HT1080 (cell line): ENCODE measurements at regions not wholly inside any gene's neighbourhood (a gene's known extent, or its start where the extent isn't known, plus 50 kb on each side); places are given as distances from the start of the nearest gene placed in this dataset.
"Not testable (repeated sequence)": the region's sequence is repeated elsewhere in the genome, so short reads cannot be mapped to it uniquely, and the experiment has no call there.

Source experiments
- DNase-seq: peaks from one replicate; pipeline ENCODE4 v3.0.0-alpha.2; 2015; ENCODE audit warnings: low read depth

DNA sequence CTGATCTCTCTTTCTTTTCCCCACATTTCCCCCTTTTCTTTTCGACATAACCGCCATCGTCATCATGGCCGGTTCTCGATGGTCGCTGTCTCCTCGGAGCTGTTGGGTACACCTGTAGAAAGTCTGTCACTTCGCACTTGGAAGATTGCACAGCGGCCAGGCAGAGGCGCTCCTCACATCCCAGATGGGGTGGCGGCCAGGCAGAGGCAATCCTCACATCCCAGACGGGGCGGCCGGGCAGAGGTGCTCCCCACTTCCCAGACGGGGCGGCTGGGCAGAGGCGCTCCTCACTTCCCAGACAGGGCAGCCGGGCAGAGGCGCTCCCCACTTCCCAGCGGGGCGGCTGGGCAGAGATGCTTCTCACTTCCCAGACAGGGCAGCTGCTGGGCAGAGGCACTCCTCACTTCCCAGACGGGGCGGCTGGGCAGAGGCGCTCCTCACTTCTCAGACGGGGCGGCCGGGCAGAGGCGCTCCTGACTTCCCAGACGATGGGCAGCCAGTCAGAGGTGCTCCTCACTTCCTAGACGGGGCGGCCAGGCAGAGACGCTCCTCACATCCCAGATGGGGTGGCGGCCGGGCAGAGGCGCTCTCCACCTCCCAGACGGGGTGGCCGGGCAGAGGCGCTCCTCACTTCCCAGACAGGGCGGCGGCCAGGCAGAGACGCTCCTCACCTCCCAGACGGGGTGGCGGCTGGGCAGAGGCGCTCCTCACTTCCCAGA is 110.7 kb downstream of the C5orf15 start:
- not testable (repeated sequence) for DNase-seq

DNA sequence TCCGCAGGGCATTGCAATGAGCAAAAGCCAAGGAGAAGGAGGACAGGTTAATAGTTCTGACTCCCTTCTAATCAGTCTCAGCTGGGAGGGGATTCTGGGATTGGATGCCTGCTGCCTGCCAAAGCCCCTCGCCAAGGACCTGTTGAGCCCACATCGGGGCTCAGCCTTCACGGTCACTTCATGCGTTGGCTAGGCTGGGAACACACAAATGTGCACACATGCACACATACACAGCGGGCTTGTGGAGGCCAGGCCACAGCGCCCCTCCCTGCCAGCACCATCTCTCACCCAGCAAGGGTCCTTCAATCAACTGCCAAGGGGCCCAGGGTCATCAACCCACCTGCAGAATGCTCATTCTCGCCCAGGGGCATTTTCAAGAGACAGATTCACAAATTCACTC is 113.9 kb downstream of the C5orf15 start:
- DNase-seq, result no peak

DNA sequence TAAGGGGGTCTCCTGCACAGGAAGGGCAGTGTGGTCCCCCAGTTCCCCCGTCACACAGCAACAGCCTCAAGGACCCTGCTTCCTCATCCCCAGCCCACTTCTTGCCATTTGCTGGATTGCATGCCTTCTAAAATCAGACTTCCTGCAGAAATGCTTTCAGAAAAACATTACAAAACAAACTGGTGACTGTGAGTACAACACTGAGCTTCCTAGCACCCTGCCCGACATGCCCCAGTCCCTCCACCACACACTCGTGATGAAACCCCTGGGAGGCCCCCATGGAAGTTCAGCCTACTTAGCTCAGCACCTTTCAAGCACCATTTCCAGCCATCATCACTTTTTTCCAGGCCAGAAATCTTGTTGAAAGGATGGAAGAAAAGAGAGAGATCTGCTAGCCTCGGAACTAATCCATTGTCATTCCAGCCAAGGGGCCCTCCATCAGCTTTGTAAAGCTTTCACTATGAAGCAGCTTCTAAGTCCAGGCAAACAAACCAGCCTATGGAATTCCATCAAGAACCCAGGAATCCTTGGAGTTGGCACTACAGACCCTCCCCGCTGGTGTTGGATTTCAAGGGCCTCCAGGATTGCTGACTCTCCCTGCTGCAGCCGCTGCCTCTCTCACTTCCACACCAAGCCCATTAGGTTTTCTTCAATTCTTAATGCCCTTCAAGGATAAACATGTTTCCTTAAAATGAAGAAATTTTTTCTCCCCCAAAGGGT is 114.6 kb downstream of the C5orf15 start:
- DNase-seq, result no peak

DNA sequence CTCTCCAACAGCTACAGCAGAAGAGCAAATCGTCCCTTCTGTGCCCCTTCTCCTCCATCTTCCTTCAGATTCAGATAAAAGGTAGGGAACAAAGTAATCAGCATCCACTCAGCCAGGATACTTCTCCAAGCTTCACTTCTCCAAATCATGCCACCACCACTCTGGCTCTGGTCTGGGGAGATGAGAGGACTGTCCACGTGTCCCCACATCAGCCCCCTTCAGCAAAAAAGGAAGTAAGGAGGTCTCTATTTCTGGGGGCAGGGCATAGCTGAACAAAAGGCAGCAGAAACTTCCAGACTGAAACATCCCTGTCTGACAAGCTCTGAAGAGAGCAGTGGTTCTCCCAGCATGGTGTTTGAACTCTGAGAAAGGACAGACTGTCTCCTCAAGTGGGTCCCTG is 116.9 kb downstream of the C5orf15 start:
- no peak for DNase-seq

DNA sequence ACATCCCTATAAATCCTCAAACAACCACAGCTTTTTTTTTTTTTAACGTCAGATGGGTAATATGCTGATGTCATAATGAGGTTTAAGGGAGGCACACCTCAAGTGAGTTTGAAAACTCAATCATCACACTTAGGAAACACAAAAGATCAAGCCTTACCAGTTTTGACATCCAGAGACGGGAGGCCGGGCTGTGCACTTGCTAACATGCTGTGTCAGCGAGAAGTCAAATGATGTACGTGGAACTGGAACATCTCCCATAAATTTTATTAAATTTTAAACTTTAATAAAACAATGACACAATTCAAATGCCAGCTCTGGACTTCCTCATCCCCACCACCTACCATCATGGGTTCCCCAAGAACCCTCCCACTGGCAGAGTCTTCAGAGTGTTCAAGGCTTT is 117.6 kb downstream of the C5orf15 start:
- no peak for DNase-seq

DNA sequence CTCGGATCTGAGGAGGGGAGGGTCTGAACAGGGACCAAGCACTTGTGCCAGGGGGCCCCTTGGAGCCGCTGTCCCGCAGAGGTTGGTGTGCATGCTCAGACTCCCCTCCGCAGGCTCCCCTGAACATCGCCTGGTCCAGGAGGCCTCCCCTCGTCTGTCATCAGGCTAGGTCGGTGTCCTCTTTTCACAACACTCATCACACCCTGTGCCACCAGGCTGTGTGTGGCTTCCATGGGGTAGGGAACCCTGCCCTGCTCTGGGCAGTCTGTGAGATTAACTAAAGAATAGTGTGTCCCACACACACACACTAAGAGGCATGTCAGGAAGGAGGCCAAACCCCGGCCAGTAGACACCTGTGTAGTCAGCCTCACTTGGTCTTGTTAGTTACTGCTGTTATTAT is 119.3 kb downstream of the C5orf15 start:
- no peak for DNase-seq

DNA sequence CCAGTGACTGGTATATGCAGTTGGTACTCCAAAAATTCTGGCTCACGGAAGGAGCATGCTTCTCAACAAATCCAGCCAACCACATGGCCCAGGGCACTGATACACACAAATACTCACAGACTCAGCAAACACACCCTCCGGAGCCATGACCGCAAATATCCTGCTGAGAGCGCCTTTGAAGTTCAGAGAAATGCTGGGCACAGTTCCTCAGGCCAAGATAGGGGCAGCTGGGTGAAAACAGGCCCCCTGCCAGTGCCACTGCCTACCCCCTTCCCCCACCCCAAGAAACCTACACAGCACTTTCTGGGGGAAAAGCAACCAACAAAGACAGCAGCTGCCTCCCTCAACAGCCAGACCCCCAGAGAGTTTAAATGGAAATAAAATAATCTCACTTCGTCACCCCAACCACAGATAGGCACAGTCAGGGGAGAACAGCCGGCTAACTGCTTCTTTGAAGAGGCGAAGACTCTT is 120.0 kb downstream of the C5orf15 start:
- DNase-seq, result peak; percentile 58

DNA sequence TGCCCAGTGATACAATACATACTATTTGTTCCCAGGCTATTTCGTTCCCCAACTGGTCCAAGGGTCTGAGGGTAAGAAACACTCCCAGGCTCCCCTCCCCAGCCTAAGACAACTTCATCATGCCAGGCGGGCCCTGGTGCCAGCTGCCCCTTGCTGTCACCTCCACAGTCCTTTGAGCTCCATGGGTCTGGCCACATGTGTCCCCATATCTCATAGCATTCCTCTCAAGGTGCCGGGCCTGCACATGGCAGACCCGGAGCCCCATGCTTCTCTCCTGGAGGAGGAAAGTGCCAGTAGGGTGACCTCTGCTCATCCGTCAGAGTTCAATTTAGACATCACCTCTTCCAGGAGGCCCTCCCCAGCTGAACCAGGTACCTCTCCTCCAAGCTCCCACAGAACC is 120.5 kb downstream of the C5orf15 start:
- no peak for DNase-seq

DNA sequence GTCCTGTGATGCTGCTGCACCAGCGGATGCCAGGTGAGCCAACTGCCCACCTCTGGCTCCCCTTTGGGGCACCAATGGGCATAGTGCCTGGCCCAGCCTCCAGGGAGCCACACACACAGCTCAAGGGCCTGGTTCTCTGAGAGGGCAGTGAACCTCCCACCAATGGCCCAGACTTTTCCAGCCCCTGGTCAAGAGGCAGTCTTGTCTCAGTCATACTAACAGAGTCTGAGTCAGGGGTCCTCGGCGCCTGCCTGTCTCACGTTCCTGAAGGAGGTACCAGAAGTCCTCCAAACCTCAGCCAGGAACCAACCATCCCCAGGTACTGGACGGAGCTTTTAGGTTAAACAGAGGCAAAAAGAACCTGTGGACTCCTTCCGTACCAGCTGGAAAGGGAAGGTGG is 121.1 kb downstream of the C5orf15 start:
- no peak for DNase-seq

DNA sequence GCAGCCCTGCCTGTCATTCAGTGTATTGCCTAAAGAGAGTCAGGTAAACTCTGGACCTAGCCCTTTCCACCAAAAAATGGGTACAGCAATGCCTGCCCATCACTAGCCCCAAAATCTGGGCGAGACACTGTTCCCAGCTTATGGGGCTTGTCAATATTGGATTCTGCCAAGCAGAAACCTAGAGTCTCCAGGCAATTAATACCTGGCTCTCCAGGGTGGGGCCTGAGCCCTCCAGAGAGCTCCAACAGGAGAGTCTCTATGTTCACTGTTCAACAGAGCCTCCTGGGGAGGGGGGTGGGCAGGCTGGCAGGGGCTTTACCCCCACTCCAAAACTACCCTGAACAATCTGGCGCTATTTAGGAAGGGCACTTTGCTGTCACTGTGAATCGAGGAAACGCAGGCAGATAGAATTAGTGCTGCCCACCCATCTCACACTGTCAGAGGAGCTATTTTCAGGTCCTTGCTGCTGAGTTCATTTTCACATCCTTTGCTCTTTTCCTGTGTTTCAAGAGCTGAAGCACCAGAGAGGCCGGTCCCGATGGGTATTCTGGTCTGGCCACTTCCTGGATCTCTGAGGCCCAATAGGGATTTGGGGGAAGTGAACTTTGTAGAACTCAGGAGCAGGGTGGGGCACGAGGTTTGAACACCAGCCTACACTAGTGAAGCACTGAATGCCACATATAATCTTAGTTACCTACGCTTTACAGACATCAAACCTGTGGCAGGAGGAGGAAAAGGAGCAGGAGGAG is 121.8 kb downstream of the C5orf15 start:
- no peak for DNase-seq

DNA sequence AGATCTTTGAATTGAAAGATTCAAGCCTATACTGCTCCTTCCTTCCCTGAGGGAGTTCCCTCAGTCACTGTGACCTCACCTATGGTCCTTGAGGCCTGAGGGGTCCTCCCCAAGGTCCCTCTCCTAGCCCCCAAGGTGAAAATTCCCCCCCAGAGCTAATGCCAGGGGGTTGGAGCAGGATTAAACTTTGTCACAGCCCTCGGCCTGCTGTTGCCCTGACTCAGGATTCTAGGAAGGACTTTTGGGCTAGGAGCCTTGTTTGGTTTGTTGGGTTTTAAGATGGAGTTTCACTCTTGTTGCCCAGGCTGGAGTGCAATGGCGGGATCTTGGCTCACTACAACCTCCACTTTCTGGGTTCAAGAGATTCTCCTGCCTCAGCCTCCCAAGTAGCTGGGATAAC is 123.2 kb downstream of the C5orf15 start:
- DNase-seq, result no peak

DNA sequence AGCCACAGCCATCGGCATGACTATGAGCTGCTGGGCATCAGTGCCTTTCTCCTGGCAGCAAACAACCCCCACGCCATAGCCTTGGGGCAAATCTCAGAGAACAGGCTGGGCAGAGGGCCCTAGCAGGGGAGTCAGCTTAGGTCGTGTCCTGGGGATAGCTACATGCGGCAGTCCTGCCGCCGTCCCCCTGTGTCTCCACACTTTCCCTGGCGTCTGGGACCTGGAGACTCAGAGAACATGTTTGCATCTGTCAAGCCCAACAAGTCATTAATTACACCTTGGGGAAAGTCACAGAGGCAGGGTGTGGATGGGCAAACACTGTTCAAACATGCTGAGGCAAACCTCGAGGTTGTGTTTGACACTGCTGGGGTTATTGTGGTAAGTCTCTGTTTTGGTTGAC is 123.6 kb downstream of the C5orf15 start:
- no peak for DNase-seq

DNA sequence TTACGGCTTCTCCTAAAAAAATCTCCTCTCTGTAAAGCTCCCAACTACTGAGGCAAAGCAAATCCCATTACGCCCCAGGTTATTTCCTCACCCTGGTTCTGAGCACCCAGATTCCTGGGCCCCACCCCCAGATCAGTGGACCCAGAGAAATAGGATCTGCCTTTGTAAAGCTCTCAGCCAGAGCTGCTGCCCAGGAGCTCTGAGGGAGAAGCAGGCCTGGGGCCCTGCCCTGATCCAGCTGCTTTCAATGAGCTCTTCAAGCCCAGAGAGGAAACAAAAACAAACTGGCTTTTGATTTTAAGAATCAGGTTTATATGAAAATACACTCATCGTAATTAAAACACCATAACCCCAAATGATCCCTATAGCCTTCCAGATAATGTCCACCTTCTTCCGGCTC is 124.5 kb downstream of the C5orf15 start:
- DNase-seq, result no peak

DNA sequence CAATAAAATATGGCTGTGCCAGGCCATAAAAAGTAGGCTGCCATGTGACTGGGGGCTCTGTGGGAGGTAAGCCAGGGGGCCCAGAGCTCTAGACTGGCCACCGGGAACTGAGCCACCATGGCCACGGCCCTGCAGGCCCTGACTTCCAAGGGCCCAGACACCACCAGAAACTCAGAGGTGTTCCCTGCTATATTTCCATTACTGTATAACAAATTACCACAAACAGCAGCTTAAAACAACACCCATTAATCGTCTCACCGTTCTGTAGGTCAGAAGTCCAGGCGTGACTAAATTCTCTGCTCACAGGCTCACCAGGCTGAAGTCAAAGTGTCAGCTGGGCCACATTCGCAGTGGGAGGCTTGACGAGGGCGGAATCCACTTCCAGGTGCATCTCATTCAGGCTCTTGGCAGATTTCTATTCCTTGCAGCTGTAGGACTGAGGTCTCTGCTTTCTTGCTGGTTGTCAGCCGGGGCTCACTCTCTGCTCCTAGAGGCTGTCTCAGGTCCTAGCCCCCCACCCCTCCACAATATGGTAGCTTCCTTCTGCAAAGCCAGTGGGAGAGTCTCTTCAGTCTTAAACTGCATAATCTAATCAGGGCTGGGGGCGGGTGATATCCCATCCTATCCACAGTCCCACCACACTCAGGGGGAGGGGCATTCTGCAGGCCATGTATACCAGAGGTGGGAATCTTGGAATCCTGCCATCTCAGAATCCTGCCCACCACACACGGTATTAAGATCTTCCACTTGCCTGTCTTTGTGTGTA is 125.4 kb downstream of the C5orf15 start:
- DNase-seq, result no peak

DNA sequence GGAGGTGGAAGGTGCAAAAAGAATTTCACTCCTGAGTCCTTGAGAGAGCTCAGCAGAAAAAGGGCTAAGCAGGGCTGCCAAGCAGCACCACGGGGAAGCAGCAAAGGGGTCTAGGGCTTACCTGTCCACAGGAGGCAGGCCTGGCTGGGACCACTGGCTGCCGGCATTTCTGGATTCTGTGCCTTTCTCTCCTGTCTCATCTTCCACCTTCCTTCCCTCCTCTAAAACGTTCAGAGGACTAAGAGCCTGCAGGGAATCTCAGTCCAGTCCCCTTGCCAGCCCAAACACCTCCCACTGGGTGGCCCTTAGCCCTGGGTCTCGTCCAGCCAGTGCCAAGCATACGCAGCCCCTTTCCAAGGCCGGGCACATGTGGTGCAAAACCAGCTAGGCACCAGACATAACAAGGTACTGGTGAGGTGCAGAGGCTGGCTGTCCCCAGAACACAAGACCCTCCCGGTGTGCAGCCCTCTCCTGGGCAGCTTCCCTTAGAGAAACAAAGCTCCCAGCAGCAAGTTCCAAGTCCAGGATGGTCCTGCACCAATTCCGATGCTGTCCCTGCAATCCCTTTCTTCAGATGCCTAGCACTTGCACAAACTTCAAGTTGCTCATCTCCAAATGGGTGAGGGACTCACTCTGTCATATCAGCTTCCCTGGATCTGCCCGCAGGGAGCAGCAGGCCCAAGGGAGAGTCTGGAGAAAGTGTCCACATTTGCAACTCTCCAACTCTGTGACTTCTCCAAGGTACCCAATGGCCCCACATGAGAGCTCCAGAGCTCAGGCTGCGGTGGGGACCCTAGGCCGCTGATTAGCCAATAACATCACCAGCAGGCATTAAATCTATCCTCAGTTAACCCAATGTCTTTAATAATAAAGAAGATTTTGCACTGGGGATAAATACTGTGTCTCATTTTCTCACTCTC is 126.3 kb downstream of the C5orf15 start:
- DNase-seq, result no peak

DNA sequence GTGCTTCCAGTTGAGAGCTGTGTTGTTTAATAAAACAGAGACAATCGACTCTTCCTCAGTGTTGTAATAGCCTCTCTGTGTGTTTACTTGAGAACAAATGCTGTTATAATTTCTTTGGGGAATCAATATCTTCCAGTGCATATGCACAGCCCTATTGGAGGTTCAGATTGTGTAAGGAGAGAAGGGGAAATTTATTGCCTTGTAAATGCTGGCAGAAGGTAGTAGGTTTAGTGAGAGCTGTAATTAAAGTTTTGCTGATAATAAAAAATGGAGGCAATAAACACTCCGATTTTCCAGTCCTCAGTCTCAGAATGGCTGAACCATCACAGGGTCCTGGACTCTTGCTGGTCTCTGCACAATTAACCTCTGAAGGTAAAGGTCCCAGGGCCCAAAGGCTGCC is 128.3 kb downstream of the C5orf15 start:
- no peak for DNase-seq

DNA sequence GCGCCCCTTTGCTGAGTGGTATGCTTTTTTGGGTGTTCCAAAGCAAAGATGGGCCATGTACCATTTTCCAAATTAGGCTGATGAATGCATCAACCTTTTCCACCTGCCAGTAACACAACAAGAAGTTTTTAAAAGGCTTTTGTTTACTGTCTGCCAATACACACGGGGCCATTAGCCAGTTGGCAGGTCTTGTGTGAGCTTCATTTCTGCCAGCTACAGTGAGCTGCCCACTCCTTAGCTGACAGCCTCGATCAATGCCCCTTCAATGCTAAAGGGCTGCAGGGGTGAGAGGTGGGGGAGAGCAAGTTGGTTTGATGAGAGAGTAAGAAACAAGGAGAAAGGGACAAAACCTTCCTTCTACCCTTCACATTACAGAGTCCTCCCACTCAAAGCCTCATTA is 128.7 kb downstream of the C5orf15 start:
- no peak for DNase-seq

DNA sequence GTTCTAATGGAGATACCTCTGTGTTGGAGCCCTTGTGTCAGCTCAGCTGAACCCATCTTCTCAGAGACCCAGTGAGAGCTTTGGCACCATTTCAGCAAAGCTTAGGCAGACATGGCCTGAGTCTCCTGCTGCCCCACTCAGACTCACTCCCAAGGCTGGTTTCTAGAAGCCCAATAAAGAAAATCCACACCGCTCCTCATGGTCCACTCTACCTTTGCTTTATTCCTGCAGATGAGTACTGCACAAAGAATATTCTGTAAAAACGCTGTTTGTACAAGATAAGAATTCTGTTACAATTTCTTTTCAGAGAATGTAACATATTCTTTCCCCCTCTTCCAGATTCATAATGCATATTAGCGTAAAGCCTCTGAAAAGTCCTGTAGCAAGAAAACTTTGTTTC is 129.3 kb downstream of the C5orf15 start:
- no peak for DNase-seq

DNA sequence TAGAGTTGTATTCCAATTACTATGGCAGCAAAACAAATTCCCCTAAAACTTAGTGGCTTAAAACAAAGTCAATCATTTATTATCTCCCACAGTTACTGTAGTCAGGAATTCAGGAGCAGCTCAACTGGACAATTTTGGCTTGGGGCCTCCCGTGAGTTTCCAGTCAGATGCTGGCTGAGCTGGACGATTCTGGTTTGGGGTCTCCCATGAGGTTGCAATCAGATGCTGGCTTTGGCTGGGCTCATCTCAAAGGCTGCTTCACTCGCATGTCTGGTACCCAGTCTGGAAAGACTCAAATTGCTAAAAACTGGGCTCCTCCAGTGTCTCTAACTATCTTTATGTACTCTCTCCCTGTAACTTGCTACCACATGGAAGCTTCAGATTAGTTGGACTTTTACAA is 130.1 kb downstream of the C5orf15 start:
- no peak for DNase-seq

DNA sequence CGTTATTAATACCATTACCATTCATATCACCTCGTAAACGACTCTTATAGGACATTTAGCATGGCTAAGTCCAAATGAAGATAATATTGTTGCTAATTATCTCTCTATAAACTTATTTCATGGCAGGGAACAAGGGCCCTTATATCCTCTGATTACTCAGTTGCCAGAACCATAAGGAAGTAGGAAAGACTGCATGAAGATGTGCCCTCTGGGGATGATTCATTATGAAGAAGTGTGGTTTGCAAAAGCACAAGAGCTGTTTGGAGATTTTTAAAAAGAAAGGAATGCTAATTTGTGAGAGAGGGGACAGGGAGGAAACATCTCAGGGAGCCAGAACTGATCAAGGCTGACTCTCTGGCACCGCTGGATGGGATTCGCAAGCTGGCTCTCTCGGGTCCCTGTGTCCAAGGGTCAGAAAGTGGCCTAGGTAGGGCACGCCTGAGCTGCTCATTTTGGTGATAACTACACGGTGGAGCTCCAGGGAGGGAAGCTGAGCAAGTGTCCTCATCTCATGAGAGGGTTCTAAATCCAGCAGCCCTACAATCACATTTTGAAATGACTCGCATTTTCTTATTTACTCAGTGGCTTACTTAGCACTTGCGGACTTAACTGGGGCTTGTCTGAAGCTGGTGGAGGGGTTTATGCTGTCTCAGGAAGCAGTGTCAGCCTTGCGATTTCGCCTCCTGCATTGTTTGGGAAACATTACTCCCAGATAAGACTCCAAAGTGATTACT is 136.8 kb downstream of the C5orf15 start:
- DNase-seq, result peak; percentile 59
